ENCODE measurements at regions not wholly inside any gene's neighbourhood (a gene's known extent, or its start where the extent isn't known, plus 50 kb on each side); places are given as distances from the start of the nearest gene placed in this dataset.

DNA sequence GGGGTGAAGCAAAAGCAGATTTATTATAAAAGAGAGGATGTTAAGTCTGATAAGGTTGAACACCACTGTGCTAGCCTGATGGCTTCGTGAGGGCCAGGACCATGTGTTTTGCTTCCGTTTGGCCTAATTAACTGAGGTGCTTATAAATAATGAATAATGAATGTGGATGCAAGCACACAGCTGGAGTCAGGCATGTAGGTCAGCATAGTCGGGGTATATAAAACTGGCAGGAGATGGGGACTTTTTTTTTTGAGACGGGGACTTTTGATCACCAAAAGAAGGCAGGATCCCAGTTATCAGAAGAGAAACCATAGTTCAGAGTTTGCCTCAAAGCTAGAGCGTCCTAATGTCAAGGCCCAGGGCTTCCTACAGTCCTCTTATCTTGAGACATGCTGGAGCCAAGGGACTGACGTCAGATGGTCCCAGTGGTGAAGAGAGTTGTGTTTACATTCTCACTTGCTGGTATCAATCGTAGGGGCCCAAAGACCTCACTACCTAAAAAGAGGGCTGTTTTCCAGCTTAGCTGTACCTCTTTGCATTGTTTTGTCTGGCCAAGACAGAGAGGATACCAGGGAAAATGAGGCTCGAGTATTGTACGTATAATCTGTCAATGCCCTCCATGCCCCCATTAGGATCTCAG, 50.4 kb downstream of the RTL9 start:
- DNase-seq (ENCODE audit: low spot score), result no peak

GRCh38 chrX:110409925-110410324, 51.3 kb downstream of the RTL9 start:
- no peak for DNase-seq (ENCODE audit: low spot score)

- DNase-seq (ENCODE audit: low spot score), result no peak
Measured at GRCh38 chrX:110410603-110411002, 52.0 kb downstream of the RTL9 start.

DNA sequence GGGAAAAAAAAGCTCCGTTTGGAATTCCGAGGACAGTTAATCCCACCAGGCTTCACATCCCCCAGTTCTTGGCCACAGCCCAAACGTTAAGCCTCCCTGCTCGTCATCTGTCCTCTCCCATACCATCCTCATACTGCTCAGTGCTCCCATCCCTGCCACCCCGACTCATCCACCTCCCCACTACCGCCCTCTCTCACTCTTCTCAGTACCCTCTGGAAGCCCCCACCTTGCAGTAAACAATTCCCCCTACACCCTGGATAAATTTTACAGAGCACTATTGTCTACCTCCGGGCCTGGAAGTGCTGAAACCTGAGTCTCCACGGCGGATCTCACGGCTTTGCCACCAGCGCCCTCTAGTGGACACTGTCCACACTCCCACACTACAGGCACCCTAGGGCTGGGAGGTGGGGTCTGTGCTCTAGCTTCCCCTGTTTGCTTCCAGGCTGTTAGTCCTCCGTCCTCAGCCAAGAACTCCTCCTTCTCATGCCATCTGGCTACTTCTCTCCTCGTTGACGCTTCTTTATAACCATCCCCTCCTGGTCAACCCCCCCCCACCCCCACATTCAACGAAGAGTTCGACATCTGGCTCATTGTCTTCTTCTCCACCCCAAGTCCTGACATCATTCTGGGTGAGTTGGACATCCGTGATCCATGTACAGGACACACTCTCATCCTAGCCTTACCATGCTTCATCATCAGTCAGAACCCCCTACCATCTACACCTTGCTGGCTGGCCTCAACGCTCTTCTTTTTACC, 54.5 kb downstream of the RTL9 start:
- peak; percentile 76 for DNase-seq (ENCODE audit: low spot score)

- no peak for DNase-seq (ENCODE audit: low spot score)
Measured at GRCh38 chrX:110413727-110414124, 55.1 kb downstream of the RTL9 start.

DNA sequence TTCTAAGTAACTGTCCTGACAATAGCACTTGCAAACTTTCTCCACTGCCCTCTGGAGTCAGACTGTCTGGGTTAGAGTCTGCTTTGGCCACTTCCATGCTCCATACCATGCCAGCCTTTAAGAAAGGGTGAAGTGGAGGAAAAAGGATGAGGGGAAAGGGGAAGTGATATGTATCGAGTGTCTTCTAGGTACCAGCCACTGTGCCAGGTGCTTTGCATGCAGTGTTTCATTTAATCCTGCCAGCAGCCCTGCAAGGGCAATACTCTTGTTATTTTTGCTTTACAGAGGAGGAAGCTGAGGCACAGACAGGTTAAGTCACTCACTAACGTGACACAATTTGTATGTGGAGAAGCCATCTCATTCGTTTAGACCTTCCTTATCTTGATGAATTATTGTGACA, 55.6 kb downstream of the RTL9 start:
- no peak for DNase-seq (ENCODE audit: low spot score)

GRCh38 chrX:110414679-110415439, 56.2 kb downstream of the RTL9 start:
- no peak for DNase-seq (ENCODE audit: low spot score)

GRCh38 chrX:110415440-110416170, 57.0 kb downstream of the RTL9 start:
- no peak for DNase-seq (ENCODE audit: low spot score)

GRCh38 chrX:110417128-110417527, 58.5 kb downstream of the RTL9 start:
- no peak for DNase-seq (ENCODE audit: low spot score)

- peak; percentile 34 for DNase-seq (ENCODE audit: low spot score)
Measured at GRCh38 chrX:110418316-110419235, 59.9 kb downstream of the RTL9 start.

- DNase-seq (ENCODE audit: low spot score), result no peak
Measured at GRCh38 chrX:110419512-110419911, 60.9 kb downstream of the RTL9 start.

GRCh38 chrX:110420771-110421499, 62.3 kb downstream of the RTL9 start:
- no peak for DNase-seq (ENCODE audit: low spot score)

DNA sequence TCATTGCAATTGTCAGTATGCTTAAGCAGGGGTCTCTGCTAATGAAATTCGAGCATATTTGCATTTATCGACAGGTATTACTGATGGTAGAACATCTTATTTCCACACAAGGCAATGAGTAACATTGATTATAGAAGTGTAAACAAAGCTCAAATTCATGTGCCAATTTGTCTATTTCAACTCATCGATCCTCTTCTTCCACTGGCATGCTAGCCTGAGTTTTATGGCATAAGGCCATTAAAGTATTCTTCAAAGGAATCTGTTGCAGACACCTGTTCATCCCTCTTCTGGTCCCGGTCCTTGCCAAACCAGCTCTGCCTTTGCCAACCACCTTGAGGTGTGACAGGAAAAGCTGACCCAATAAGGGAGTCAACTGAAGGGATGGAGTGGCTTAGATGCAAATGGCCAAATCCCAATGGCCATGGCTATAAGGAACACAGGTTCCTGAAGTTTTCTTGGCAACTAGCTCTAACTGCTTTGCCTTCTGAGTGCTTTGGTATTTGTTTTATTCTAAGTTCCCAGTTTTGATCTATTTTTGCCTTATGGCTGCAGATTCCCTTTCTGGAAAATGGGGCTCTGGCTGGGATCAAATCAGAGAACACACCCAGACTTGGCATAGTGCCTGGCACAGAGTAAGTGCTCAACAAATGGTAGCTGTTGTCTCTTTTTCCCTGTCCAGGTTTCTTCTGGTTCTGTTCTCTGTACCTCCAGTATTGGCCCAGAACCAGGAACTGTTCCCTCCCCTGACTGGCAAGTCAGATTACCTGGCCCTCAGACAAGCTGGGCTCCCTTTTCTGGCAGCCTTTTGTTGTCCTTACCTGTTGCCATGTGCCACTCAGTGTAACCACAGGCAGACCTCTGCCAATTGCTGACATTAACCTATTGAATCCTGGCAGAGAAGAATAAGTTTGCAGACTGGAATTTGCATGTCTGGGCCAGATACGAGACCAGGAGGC, 63.1 kb downstream of the RTL9 start:
- no peak for DNase-seq (ENCODE audit: low spot score)

DNA sequence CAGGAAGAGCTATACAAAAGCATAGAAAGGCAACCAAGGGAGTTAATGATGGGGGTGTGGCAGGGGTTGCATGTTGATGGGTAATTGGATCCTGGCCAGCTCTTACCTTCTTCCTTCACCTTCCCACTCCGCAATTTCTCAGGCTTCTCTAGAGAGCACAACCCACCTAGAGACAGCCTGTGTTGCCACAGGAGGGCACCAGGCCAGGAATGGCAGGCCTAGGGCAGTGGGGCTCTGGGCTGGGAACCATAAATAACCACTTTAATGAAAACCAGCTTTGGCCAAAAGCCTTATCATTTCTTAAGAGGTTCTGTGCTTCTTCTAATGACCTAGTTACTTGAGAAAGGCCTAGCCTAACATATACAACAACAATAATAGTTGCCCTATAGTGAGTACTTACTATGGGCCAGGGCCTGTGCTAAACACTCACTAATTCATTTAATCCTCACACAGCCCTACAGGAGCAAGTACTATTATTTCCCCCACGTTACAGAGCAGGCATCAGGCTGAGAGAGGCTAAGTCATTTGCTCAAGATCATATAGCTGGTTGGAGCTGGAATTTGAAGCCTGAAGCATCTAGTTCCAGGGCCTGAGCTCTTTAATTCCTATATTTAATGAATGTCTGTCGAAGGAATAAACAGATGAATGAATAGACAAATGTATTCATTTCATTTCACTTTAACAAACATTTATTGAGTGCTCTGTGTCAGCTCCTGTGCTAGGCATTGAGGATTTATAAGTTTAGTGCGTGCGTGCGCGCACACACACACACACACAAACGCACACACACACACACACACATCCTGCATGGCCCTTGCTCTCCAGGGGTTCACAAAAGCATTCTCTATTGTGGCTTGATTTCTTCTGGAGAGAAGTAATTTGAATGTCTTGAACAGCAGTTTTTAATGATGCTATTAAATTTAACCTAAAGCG, 66.8 kb downstream of the RTL9 start:
- no peak for DNase-seq (ENCODE audit: low spot score)

DNA sequence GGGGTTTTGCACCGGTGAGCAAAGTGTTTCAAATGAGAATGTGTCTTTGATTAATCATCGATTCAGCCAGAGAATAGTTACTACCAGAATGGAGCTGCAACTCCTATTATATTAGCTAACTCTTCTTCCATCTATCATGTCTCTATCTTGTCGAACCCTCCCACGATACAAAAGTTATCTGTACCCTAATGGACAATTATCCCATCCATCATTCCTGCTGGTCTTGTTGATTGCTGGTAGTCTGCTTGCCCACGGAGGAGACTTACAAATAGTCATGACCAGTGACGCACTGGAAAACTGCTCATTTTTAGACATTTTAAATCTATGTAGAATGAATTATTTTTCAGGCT, 67.5 kb downstream of the RTL9 start:
- no peak for DNase-seq (ENCODE audit: low spot score)

DNA sequence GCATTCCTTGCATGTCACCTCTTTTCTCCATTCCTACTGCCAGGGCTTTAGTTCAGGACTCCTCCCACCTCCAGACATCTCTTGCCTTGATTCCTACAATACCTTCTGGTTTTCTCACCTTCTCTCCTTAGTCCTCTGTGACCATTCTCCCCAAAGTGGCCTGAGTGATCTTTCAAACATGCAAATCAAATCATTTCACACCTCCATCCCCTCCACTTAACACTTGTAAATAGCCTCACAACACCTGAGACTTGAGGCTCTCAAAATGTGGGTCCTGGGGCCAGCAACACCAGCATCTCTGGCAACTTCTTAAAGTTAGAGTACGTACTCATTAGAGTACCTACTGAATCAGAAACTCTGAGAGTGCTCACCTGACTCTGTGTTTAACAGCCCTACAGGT, 68.4 kb downstream of the RTL9 start:
- no peak for DNase-seq (ENCODE audit: low spot score)

- DNase-seq (ENCODE audit: low spot score), result no peak
Measured at GRCh38 chrX:110428144-110428543, 69.5 kb downstream of the RTL9 start.

- no peak for DNase-seq (ENCODE audit: low spot score)
Measured at GRCh38 chrX:110430293-110431076, 71.8 kb downstream of the RTL9 start.

All from iPS-NIHi11 (cell line).